ENCODE measurements at regions not wholly inside any gene's neighbourhood (a gene's known extent, or its start where the extent isn't known, plus 50 kb on each side); places are given as distances from the start of the nearest gene placed in this dataset.
"Not testable (repeated sequence)": the region's sequence is repeated elsewhere in the genome, so short reads cannot be mapped to it uniquely, and the experiment has no call there.

DNA sequence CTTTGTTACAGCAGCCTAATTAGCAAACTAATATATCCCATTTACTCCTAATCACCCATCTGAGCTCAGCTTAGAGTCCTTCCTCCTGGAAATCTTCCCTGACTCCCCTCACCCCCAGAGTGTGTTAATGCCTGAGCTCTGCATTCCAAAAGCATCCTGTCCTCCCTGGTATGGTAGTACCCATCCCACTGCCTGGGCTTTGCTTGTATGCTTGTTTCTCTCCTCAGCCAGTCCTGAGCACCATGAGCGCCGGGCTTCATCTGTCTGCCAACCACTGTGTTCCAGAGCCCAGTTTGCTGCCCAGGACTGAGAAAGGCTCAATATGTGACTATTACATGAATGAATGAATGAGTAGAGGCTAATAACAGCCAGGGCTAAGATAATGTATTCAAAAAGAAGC is 272.4 kb downstream of the CDK5RAP2 start:
- Mint-ChIP-seq H3K27ac (no peak overlapping the region), H3K9me3 (no peaks in the 10 kb centered on the region), H3K36me3 (no peaks in the 10 kb centered on the region), H3K4me1 (no peaks in the 10 kb centered on the region), H3K4me3 (no peak overlapping the region)
- ATAC-seq (no peak), DNase-seq (ENCODE audit: low spot score in 2 of 2) (no peak)

DNA sequence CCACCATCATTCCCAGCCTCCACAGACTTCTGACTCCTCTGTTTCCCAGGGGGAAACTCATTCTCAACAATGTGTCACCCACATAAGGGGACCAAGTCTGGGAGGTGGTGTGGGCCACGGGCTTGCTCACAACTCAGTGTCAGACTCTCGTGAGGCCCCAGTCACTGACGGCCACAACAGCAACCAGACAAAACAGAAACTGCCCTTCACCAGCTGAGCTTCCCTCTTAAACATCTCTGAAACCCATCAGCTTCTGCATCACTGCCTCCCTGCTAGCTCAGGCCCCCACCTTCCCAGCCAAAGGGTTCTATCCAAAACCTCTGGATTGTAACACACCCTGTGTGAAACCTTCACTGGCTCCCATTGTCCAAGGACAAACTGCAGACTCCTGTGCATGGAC is 273.4 kb downstream of the CDK5RAP2 start:
- Mint-ChIP-seq H3K4me3 (no peak overlapping the region), H3K9me3 (no peaks in the 10 kb centered on the region), H3K36me3 (no peaks in the 10 kb centered on the region), H3K4me1 (no peaks in the 10 kb centered on the region), H3K27ac (no peak overlapping the region)
- DNase-seq (ENCODE audit: low spot score in 2 of 2) (no peak), ATAC-seq (no peak)

DNA sequence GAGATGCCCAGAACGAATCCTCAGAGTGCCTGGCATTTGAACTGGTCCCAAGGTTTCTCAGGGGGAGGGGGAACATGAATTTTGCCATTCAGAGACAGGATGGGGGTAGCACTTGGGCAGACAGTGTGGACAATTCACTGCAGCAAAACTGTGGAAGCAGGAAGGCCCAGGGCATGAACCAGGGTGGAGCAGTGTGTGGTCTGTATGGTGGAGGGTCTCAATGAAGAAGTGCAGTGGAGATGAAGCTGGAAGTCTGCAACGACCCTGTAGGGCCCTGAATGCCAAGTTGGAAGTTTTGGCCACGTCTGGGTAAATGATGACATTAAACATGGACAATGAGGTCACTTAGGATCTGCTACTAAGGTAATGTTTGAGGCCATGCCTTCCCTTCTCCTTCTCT is 273.9 kb downstream of the CDK5RAP2 start:
- Mint-ChIP-seq H3K4me3 (no peak overlapping the region), H3K36me3 (no peaks in the 10 kb centered on the region), H3K4me1 (no peaks in the 10 kb centered on the region), H3K9me3 (no peaks in the 10 kb centered on the region), H3K27ac (no peak overlapping the region)
- DNase-seq (ENCODE audit: low spot score in 2 of 2) (no peak), ATAC-seq (no peak)

DNA sequence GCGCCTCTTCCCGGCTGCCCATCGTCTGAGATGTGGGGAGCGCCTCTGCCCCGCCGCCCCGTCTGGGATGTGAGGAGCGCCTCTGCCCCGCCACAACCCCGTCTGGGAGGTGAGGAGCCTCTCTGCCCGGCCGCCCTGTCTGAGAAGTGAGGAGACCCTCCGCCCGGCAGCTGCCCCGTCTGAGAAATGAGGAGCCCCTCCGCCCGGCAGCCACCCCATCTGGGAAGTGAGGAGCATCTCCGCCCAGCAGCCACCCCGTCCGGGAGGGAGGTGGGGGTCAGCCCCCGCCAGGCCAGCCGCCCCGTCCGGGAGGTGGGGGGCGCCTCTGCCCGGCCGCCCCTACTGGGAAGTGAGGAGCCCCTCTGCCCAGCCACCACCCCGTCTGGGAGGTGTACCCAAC is 275.1 kb downstream of the CDK5RAP2 start:
- not testable (repeated sequence) for H3K4me3 Mint-ChIP-seq, ATAC-seq, H3K36me3 Mint-ChIP-seq, H3K27ac Mint-ChIP-seq, H3K4me1 Mint-ChIP-seq, H3K9me3 Mint-ChIP-seq
- DNase-seq (ENCODE audit: low spot score in 2 of 2), result peak in 1 of 2 donors; percentile 20

DNA sequence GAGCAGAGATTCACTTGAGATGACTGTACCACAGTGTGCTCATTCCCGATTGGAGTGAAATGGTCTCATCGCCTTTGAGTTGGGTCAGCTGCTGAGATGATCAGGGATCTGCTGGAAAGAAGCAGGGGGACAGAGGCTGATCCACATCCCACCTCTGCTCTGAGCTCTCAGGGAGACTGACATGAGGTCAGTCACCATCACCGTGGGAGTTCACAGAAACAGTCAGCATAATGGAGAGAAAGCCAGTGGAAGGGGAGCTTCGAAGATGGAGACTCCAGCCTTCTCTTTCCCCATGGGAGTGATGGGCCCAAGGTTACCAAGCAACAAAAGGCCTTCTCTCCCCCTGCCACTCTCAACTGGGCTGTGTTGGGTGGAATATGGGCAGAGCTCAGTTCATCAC is 276.4 kb downstream of the CDK5RAP2 start:
- Mint-ChIP-seq H3K4me1 (no peaks in the 10 kb centered on the region), H3K9me3 (no peaks in the 10 kb centered on the region), H3K27ac (no peak overlapping the region), H3K36me3 (no peaks in the 10 kb centered on the region), H3K4me3 (no peak overlapping the region)
- ATAC-seq (peak; percentile 13), DNase-seq (ENCODE audit: low spot score in 2 of 2) (peak in 1 of 2 donors; percentile 20)

DNA sequence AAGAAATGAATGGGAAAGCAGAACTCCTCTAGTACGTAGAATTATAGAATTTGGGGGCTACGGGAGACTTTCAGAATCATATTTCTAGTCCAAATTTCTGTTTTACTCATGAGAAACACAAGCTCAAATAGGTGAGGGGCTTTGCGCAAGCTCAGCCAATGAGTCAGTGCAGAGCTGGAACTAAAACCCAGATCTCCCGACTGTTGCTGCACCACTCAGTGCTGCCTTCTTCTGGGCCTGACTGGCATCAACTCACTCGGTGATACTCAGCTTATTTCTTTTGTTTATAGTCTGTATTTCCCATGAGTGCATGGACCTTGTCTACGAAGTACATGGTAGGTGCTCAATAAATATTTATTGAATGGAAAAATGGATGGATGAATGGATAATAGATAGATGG is 280.2 kb downstream of the CDK5RAP2 start:
- no peak overlapping the region for H3K27ac Mint-ChIP-seq
- ATAC-seq, result no peak
- H3K9me3 Mint-ChIP-seq, result no peaks in the 10 kb centered on the region
- H3K4me3 Mint-ChIP-seq, result no peak overlapping the region
- no peaks in the 10 kb centered on the region for H3K36me3 Mint-ChIP-seq
- no peaks in the 10 kb centered on the region for H3K4me1 Mint-ChIP-seq
- peak in 1 of 2 donors; percentile 3 for DNase-seq (ENCODE audit: low spot score in 2 of 2)

DNA sequence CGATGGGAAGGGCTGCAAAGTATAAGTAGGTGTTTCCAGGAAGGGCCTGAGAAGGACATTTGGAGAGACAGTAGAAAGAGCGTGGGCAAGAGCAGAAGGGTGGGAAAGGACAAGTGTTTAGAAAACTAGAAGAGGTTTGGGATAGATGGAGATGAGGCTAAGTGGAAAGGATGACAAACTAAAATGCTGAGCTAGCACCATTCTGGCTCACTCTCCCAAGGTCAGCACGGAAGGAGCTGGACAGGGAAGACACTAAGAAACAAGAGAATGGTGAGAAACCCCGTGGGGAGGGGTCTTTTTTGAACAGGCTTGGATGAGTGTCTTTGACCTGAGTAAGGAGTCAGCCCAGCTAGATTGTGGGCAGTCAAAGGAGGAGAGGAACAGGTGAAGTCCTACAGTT is 286.0 kb downstream of the CDK5RAP2 start:
- DNase-seq (ENCODE audit: low spot score in 2 of 2) (no peak), ATAC-seq (no peak)
- Mint-ChIP-seq H3K4me1 (no peaks in the 10 kb centered on the region), H3K9me3 (no peaks in the 10 kb centered on the region), H3K36me3 (no peaks in the 10 kb centered on the region), H3K4me3 (no peak overlapping the region), H3K27ac (no peak overlapping the region)

DNA sequence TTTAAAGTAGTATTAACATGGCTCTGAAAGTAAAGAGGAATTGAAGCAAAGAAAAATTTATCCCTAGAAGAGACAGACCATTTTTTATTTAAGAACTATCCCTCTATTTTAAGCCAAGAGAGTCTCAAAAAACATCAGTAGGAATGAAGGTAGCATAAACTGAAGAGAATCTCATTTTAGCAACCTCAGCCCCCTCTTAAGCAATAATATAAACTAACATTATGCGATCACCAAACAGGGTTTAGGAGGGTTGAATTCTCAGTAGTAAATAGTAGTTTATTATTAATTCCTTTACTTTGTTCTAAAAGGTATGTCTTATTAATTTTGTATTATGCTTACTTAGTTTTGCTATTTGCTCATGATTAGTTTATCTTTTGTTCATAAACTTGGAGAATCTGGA is 287.4 kb downstream of the CDK5RAP2 start:
- no peak for ATAC-seq
- H3K27ac Mint-ChIP-seq, result no peak overlapping the region
- H3K9me3 Mint-ChIP-seq, result no peaks in the 10 kb centered on the region
- H3K4me3 Mint-ChIP-seq, result no peak overlapping the region
- no peak for DNase-seq (ENCODE audit: low spot score in 2 of 2)
- H3K36me3 Mint-ChIP-seq, result no peaks in the 10 kb centered on the region
- H3K4me1 Mint-ChIP-seq, result no peaks in the 10 kb centered on the region

DNA sequence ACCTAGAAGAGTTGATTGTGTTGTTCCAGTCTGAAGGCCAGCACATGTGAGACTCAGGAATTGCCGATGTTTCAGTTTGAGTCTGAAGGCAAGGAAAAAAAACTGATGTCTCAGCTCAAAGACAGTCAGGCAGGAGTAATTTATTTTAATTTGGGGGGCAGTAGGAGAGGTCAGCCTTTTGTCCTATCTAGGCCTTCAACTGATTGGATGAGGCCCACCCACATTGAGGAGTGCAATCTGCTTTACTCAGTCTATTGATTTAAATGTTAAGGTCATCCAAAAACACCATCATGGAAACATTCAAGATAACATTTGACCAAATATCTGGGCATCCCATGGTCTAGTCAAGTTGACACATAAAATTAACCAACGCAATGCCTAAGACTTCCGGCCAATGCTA is 288.9 kb downstream of the CDK5RAP2 start:
- H3K9me3 Mint-ChIP-seq, result no peaks in the 10 kb centered on the region
- DNase-seq (ENCODE audit: low spot score in 2 of 2) (no peak), ATAC-seq (no peak)
- no peak overlapping the region for H3K27ac Mint-ChIP-seq
- no peaks in the 10 kb centered on the region for H3K4me1 Mint-ChIP-seq
- H3K4me3 Mint-ChIP-seq, result no peak overlapping the region
- no peaks in the 10 kb centered on the region for H3K36me3 Mint-ChIP-seq

DNA sequence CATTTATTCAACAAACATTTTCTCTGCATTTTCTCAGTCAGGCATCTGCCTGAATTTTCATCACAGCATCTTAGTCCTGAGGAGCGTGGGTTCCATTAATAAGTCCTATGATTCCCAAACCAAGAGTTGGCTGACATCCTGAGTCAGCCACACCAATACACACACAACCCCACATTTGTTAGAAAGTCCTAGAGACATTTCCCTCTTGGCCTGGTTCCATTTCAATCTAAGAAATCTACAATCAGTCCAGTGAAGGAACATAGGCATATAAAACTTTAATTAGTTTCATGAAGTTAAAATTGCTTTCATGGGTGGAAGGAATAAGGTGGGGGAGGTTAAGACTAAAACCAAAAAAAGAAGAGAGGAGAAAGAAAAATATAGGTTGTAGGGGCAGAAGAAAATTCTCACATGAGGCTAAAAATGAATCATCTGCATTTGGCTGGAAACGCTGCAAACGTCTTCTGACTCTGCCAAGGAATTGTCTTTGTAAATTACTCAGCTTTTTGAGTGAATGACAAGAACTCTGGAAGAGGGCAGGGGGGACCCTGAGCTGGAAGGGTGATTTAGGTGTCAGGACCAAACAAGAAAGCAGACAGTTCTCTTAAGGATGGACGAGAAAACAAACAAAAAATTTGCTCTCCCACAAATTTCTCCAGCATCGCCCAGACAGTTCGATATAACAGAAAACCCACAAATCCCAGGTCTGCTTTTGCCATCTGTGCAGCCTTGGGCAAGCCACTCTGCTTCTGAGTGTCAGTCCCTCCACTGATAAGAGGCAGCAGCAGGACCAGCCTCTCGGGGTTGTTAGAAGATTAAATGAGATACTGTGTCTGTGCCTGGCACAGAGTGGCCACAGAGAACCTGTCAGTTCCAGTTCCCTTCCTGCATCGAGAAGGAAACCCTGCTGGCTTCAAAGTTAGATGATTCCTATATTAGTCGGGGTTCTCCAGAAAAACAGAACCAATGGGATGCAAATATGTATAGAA is 289.7 kb downstream of the CDK5RAP2 start:
- Mint-ChIP-seq H3K36me3 (no peaks in the 10 kb centered on the region), H3K4me1 (no peaks in the 10 kb centered on the region), H3K27ac (no peak overlapping the region), H3K4me3 (no peak overlapping the region), H3K9me3 (no peaks in the 10 kb centered on the region)
- DNase-seq (ENCODE audit: low spot score in 2 of 2), result no peak
- ATAC-seq, result no peak

DNA sequence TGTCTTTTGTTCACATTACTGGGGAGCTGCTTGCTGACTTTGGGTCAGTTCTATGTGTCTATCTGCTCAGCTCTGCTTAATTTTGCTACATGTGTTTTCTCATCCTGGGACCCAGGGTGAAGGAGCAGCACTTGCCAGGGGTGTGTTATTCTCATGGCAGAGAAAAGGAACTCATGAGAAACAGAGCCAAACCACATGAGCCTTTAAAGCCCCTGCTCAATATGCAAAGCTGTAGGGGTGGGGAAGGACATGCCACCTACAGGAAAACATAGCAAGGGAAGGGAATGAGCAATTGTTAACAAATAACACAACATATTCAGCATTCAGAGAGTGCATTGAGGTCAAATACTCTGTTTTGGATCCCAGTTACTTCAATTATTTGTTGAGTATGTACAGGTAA is 290.9 kb downstream of the CDK5RAP2 start:
- DNase-seq (ENCODE audit: low spot score in 2 of 2) (no peak), ATAC-seq (no peak)
- H3K27ac Mint-ChIP-seq, result no peak overlapping the region
- no peaks in the 10 kb centered on the region for H3K36me3 Mint-ChIP-seq
- H3K9me3 Mint-ChIP-seq, result no peaks in the 10 kb centered on the region
- H3K4me1 Mint-ChIP-seq, result no peaks in the 10 kb centered on the region
- H3K4me3 Mint-ChIP-seq, result no peak overlapping the region

DNA sequence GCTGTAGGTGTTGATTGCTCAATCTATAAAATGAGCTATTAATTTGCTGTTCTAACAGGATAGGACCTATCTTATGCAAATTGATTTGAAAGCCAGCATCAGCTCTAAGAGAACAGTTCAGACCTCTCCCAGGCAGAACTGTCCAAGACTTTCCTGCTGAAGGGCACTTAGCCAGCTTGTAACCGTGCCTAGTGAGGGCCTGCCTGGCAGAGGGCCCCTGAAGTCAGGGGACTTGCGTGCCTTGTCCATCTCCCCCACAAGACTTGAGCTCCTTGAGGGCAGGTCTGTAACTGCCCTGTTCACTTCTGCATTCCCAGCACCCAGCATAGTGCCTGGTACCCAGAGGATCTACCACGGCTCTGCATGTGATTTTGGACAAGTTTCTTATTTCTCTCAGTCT is 293.4 kb downstream of the CDK5RAP2 start:
- H3K27ac Mint-ChIP-seq, result no peak overlapping the region

DNA sequence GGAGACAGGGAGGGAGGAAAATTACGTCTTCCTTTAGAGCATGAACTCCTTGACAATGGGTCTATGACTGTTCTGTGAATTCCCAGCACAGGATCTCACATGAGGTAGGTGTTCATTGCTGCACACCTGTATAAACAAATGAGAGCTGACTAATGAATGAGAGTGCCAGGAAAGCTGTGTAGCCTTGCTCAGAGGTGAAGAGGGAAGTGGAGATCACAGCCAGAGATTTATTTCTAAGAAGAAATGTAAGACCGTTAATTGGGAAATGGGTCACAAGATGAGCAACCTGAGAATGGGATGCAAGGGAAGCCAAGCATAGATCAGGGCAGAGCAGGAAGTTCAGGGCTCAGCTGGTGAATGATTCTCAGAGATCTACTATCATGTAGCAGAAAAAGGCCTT is 295.1 kb downstream of the CDK5RAP2 start:
- H3K9me3 Mint-ChIP-seq, result no peaks in the 10 kb centered on the region
- no peaks in the 10 kb centered on the region for H3K4me1 Mint-ChIP-seq
- no peaks in the 10 kb centered on the region for H3K36me3 Mint-ChIP-seq
- no peak overlapping the region for H3K27ac Mint-ChIP-seq
- DNase-seq (ENCODE audit: low spot score in 2 of 2) (no peak), ATAC-seq (no peak)
- H3K4me3 Mint-ChIP-seq, result no peak overlapping the region

More for the DNA sequence above, 293.4 kb downstream of the CDK5RAP2 start:
- Mint-ChIP-seq H3K9me3 (no peaks in the 10 kb centered on the region), H3K36me3 (no peaks in the 10 kb centered on the region), H3K4me3 (no peak overlapping the region), H3K4me1 (no peaks in the 10 kb centered on the region)
- ATAC-seq, result no peak
- no peak for DNase-seq (ENCODE audit: low spot score in 2 of 2)

DNA sequence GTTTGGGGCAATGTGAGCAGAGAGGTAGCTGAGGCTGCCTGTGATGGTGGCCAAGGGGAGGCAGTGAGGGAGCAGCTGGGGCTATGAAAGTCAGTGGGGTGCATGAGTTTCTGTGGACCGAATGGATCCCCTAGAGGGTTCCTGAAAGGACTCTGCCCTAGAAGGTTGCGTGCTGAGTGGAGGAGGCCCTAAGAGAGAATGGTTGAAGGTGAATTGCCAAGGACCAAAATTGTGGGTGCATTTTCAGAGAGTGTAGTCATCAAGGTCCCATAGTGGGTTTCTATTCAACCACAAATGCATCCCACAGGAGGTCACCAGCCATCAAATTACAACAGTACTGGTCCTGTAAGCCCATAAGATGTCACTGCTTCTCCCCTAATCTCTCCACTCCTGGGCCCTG is 298.3 kb downstream of the CDK5RAP2 start:
- DNase-seq (ENCODE audit: low spot score in 2 of 2) (no peak), ATAC-seq (peak; percentile 45)
- H3K27ac Mint-ChIP-seq, result no peak overlapping the region
- H3K4me3 Mint-ChIP-seq, result no peak overlapping the region
- H3K36me3 Mint-ChIP-seq, result no peaks in the 10 kb centered on the region
- H3K9me3 Mint-ChIP-seq, result no peaks in the 10 kb centered on the region
- H3K4me1 Mint-ChIP-seq, result no peaks in the 10 kb centered on the region

DNA sequence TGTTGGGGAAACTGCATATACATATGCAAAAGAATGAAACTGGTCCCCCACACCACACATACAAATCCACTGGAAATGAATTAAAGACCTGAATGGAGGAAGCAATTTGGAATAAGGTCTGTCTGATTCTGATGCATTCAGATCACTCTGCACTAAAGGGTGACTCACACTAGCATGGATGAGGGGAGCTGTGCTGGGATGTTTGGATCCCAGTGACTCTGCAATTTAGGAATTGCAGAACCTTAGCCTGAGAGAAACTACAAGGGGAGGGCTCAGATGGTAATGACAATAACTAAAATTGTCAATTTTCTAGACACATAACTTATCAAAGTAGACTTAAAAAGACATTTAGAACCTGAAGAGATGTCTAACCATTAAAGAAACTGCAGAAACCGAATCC is 312.0 kb downstream of the CDK5RAP2 start:
- Mint-ChIP-seq H3K36me3 (no peaks in the 10 kb centered on the region), H3K4me3 (no peak overlapping the region), H3K4me1 (no peaks in the 10 kb centered on the region), H3K27ac (no peak overlapping the region), H3K9me3 (peaks cover 9% of the 10 kb centered on the region)
- no peak for ATAC-seq
- DNase-seq (ENCODE audit: low spot score in 2 of 2), result no peak

DNA sequence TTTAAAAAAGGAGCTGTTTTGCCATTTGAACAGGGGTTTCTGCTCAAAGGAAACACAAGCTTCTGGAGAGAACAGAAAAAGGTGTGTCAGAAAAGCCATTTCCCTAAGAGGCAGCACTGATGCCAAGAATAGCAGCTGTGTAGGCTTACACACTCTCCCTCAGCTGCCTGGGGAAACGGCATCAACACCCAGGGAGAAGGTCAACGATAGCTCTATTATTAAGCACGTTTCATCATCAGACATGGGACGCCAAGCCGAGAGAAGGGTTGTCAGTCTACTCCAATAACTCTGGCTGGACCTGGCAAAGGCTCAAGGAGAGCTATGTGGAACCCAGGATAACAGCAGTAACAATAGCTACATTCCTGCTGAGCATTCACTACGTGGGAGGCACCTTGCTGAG is 314.2 kb downstream of the CDK5RAP2 start:
- H3K36me3 Mint-ChIP-seq, result no peaks in the 10 kb centered on the region
- no peaks in the 10 kb centered on the region for H3K4me1 Mint-ChIP-seq
- no peak overlapping the region for H3K4me3 Mint-ChIP-seq
- ATAC-seq, result no peak
- peaks cover 7% of the 10 kb centered on the region for H3K9me3 Mint-ChIP-seq
- no peak overlapping the region for H3K27ac Mint-ChIP-seq
- no peak for DNase-seq (ENCODE audit: low spot score in 2 of 2)
